ENCODE measurements at regions not wholly inside any gene's neighbourhood (a gene's known extent, or its start where the extent isn't known, plus 50 kb on each side); places are given as distances from the start of the nearest gene placed in this dataset.
A peak's percentile ranks its signal among the peaks of the same experiment; 100 is the strongest.

DNA sequence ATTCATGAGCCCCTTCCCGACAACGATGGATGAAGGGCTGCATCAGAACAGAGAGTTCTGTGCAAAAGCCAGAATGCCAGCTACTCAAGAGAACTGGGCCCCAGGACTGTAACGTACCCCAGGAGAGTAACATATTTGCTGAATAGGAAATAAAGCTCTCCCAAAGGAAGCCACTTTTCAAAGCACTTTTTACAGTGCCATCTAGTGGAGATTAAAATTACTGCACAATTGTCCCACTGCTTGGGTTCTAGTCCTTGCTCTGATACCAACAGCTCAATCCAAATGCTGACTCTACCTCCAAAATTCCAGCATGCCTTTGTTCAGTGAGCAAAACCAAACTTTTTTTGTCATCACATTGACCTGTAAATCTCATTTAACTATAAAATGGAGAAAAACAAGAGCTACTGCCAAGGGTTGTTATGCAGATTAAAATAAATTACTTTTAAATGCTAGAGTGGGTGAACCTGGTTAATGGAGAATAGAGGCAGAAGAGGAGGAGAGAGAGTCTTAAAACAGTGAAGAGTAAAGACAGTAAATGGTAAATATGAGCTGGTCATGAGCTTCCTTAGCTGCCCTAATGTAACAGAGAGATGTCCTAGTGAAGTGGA, 87.6 kb upstream of the FSHB start:
- TF ChIP-seq CTCF (conservative IDR thresholded peaks at IDR 0.05; ENCODE audit: low read depth in 2 of 2) (peak; percentile 73 to 78), POLR2AphosphoS5 (IDR thresholded peaks at IDR 0.05; ENCODE audit: low read depth) (no peak), NANOG (IDR thresholded peaks at IDR 0.05; ENCODE audit: borderline replicate concordance) (no peak), EZH2 (IDR thresholded peaks at IDR 0.05; ENCODE audit: low read depth, unreplicated experiment) (no peak), STAT1 (IDR thresholded peaks at IDR 0.05; ENCODE audit: unreplicated experiment) (no peak), JUNB (IDR thresholded peaks at IDR 0.05; ENCODE audit: unreplicated experiment) (no peak), ZNF114 (CRISPR knock-in tag; IDR thresholded peaks at IDR 0.05) (no peak), EZH2phosphoT487 (IDR thresholded peaks at IDR 0.05; ENCODE audit: unreplicated experiment) (no peak), ZNF331 (CRISPR knock-in tag; IDR thresholded peaks at IDR 0.05; ENCODE audit: low read depth) (no peak)
- TF ChIP-seq, protein P1, sequence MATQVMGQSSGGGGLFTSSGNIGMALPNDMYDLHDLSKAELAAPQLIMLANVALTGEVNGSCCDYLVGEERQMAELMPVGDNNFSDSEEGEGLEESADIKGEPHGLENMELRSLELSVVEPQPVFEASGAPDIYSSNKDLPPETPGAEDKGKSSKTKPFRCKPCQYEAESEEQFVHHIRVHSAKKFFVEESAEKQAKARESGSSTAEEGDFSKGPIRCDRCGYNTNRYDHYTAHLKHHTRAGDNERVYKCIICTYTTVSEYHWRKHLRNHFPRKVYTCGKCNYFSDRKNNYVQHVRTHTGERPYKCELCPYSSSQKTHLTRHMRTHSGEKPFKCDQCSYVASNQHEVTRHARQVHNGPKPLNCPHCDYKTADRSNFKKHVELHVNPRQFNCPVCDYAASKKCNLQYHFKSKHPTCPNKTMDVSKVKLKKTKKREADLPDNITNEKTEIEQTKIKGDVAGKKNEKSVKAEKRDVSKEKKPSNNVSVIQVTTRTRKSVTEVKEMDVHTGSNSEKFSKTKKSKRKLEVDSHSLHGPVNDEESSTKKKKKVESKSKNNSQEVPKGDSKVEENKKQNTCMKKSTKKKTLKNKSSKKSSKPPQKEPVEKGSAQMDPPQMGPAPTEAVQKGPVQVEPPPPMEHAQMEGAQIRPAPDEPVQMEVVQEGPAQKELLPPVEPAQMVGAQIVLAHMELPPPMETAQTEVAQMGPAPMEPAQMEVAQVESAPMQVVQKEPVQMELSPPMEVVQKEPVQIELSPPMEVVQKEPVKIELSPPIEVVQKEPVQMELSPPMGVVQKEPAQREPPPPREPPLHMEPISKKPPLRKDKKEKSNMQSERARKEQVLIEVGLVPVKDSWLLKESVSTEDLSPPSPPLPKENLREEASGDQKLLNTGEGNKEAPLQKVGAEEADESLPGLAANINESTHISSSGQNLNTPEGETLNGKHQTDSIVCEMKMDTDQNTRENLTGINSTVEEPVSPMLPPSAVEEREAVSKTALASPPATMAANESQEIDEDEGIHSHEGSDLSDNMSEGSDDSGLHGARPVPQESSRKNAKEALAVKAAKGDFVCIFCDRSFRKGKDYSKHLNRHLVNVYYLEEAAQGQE (IDR thresholded peaks at IDR 0.05; ENCODE audit: unreplicated experiment), result no peak
- TF ChIP-seq, protein P2, sequence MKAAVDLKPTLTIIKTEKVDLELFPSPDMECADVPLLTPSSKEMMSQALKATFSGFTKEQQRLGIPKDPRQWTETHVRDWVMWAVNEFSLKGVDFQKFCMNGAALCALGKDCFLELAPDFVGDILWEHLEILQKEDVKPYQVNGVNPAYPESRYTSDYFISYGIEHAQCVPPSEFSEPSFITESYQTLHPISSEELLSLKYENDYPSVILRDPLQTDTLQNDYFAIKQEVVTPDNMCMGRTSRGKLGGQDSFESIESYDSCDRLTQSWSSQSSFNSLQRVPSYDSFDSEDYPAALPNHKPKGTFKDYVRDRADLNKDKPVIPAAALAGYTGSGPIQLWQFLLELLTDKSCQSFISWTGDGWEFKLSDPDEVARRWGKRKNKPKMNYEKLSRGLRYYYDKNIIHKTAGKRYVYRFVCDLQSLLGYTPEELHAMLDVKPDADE (IDR thresholded peaks at IDR 0.05), result no peak

Measured in GM23338 (cell line).